DND-41 (cell line): ENCODE measurements at regions not wholly inside any gene's neighbourhood (a gene's known extent, or its start where the extent isn't known, plus 50 kb on each side); places are given as distances from the start of the nearest gene placed in this dataset.

Source experiments
- EZH2 ChIP-seq: IDR thresholded peaks from 3 replicates; pipeline ENCODE4 v1.6.1; 2012; ENCODE audit warnings: borderline replicate concordance, low read depth, mild to moderate bottlenecking, moderate library complexity, low read length, inconsistent platforms; ENCODE audit not compliant: severe bottlenecking
- TF ChIP-seq, protein P1 (sequence below): IDR thresholded peaks from 2 replicates; pipeline ENCODE4 v1.5.1; 2012; ENCODE audit warnings: borderline replicate concordance, low read length, moderate library complexity, mild to moderate bottlenecking; ENCODE audit not compliant: poor library complexity, severe bottlenecking; ENCODE audit errors: extremely low read depth

DNA sequence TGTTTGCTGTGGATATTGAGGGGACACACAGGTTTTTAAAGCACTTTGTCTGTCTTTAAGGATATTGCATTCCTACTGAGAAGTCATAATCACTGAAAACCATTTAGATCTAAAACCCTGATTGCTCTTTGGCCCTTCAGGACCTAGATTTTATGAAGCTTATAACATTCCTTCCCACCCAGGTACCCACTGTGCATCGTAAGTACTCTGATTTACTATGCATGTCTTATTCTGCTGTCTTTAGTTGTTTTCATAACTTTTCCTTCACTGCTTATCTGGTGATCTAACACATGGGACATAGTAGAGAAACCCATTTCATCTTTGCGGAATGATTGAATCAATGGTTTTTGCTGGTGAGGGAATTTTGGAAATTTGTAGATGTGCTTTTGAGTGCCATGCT is 247.0 kb upstream of the RARB start:
- TF ChIP-seq EZH2, result no peak
- TF ChIP-seq, protein P1, sequence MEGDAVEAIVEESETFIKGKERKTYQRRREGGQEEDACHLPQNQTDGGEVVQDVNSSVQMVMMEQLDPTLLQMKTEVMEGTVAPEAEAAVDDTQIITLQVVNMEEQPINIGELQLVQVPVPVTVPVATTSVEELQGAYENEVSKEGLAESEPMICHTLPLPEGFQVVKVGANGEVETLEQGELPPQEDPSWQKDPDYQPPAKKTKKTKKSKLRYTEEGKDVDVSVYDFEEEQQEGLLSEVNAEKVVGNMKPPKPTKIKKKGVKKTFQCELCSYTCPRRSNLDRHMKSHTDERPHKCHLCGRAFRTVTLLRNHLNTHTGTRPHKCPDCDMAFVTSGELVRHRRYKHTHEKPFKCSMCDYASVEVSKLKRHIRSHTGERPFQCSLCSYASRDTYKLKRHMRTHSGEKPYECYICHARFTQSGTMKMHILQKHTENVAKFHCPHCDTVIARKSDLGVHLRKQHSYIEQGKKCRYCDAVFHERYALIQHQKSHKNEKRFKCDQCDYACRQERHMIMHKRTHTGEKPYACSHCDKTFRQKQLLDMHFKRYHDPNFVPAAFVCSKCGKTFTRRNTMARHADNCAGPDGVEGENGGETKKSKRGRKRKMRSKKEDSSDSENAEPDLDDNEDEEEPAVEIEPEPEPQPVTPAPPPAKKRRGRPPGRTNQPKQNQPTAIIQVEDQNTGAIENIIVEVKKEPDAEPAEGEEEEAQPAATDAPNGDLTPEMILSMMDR, result no peak
